DOHH2 (cell line): ENCODE measurements at regions not wholly inside any gene's neighbourhood (a gene's known extent, or its start where the extent isn't known, plus 50 kb on each side); places are given as distances from the start of the nearest gene placed in this dataset.

Experiments used
- CTCF ChIP-seq: fragments of 200-600 bp; sonication (generic); IDR thresholded peaks from one replicate; pipeline ENCODE4 v1.5.1; 2014; ENCODE audit warnings: antibody characterized with exemption, mild to moderate bottlenecking, low read depth, low read length; ENCODE audit not compliant: poor library complexity, severe bottlenecking
- EZH2phosphoT487 ChIP-seq: fragments of 200-600 bp; sonication (generic); IDR thresholded peaks from 2 replicates; pipeline ENCODE4 v1.6.1; 2017; ENCODE audit warnings: borderline replicate concordance, mild to moderate bottlenecking, antibody characterized with exemption, low read length, moderate library complexity, mixed read lengths

- TF ChIP-seq CTCF (no peak), EZH2phosphoT487 (no peak)
Observed at GRCh38 chr15:77775837-77776236, 143.1 kb upstream of the LINGO1 start.
